ENCODE measurements at regions not wholly inside any gene's neighbourhood (a gene's known extent, or its start where the extent isn't known, plus 50 kb on each side); places are given as distances from the start of the nearest gene placed in this dataset.

GRCh38 chr6:4187480-4187879 lies 52.1 kb upstream of the ECI2 start:
- Histone ChIP-seq H3K9me3 (ENCODE audit: control insufficient read depth, insufficient read depth, low read length) (peaks cover 3% of the 10 kb centered on the region; the same call in 1 of the 2 replicates), H3K4me3 (ENCODE audit: low read depth, low read length) (no peak overlapping the region), H3K9ac (ENCODE audit: low read depth, low read length) (no peak overlapping the region), H3K27ac (ENCODE audit: low read depth, low read length) (no peak overlapping the region), H3K4me1 (ENCODE audit: control insufficient read depth, insufficient read depth, low read length) (no peaks in the 10 kb centered on the region), H3K27me3 (ENCODE audit: control insufficient read depth, insufficient read depth, low read length) (no peaks in the 10 kb centered on the region), H3K36me3 (ENCODE audit: control insufficient read depth, insufficient read depth, low read length) (no peaks in the 10 kb centered on the region)

DNA sequence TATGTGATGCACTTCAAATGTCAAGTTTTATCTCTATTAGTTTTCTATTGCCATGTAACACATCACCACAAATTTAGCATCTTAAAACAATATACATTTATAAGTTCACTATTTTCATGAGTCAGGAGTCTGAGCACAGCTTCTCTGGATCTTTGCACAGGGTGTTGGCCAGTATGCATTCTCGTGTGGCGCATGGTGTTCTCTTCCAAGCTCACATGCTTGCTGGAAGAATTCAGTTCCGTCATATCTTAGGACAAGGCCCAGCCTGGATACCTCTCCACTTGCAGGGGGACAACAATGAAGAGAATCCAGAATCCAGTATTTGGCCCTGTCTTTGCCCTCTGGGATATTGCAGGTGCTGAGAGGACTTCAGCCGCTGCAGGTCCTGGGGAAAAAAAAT lies 51.0 kb upstream of the ECI2 start:
- no peaks in the 10 kb centered on the region for H3K4me1 ChIP-seq (ENCODE audit: control insufficient read depth, insufficient read depth, low read length)
- no peak overlapping the region for H3K4me3 ChIP-seq (ENCODE audit: low read depth, low read length)

DNA sequence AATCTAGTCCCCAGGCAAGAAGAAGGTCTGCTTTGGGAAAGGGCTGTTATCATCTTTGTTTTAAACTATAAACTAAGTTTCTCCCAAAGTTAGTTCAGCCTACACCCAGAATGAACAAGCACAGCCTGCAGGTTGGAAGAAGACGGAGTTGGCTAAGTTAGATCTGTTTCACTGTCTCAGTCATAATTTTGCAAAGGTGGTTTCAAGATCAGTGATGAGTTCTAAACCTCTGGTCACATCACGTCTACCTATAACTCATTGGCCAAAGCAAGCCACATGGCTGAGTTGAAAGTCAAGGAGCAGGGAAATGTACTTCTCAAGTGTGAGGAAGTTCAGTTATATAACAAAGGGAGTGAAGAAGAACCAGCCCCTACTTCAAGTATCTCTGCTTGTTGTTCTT lies 50.5 kb upstream of the ECI2 start:
- Histone ChIP-seq H3K4me3 (ENCODE audit: low read depth, low read length) (no peak overlapping the region), H3K9ac (ENCODE audit: low read depth, low read length) (no peak overlapping the region), H3K27me3 (ENCODE audit: control insufficient read depth, insufficient read depth, low read length) (no peaks in the 10 kb centered on the region)

More for the DNA sequence above, 51.0 kb upstream of the ECI2 start:
- Histone ChIP-seq H3K27me3 (ENCODE audit: control insufficient read depth, insufficient read depth, low read length) (no peaks in the 10 kb centered on the region), H3K36me3 (ENCODE audit: control insufficient read depth, insufficient read depth, low read length) (no peaks in the 10 kb centered on the region), H3K9ac (ENCODE audit: low read depth, low read length) (no peak overlapping the region), H3K27ac (ENCODE audit: low read depth, low read length) (no peak overlapping the region), H3K9me3 (ENCODE audit: control insufficient read depth, insufficient read depth, low read length) (no peaks in the 10 kb centered on the region)

GRCh38 chr6:4185419-4185818 lies 50.0 kb upstream of the ECI2 start:
- Histone ChIP-seq H3K27ac (ENCODE audit: low read depth, low read length) (no peak overlapping the region), H3K9ac (ENCODE audit: low read depth, low read length) (no peak overlapping the region)

More for the DNA sequence above, 50.5 kb upstream of the ECI2 start:
- Histone ChIP-seq H3K4me1 (ENCODE audit: control insufficient read depth, insufficient read depth, low read length) (no peaks in the 10 kb centered on the region), H3K27ac (ENCODE audit: low read depth, low read length) (no peak overlapping the region), H3K9me3 (ENCODE audit: control insufficient read depth, insufficient read depth, low read length) (no peaks in the 10 kb centered on the region), H3K36me3 (ENCODE audit: control insufficient read depth, insufficient read depth, low read length) (no peaks in the 10 kb centered on the region)

More at GRCh38 chr6:4185419-4185818, 50.0 kb upstream of the ECI2 start:
- H3K9me3 ChIP-seq (ENCODE audit: control insufficient read depth, insufficient read depth, low read length), result no peaks in the 10 kb centered on the region
- H3K4me1 ChIP-seq (ENCODE audit: control insufficient read depth, insufficient read depth, low read length), result no peaks in the 10 kb centered on the region
- no peaks in the 10 kb centered on the region for H3K36me3 ChIP-seq (ENCODE audit: control insufficient read depth, insufficient read depth, low read length)
- H3K27me3 ChIP-seq (ENCODE audit: control insufficient read depth, insufficient read depth, low read length), result no peaks in the 10 kb centered on the region
- H3K4me3 ChIP-seq (ENCODE audit: low read depth, low read length), result no peak overlapping the region
